GM12873 (cell line): ENCODE measurements at regions not wholly inside any gene's neighbourhood (a gene's known extent, or its start where the extent isn't known, plus 50 kb on each side); places are given as distances from the start of the nearest gene placed in this dataset.

Experiments
- CTCF ChIP-seq: IDR thresholded peaks from 2 replicates; pipeline ENCODE4 v1.5.1; 2012; ENCODE audit warnings: low read depth, mild to moderate bottlenecking, moderate library complexity, low read length, control low read depth; ENCODE audit not compliant: insufficient read depth; ENCODE audit errors: missing control alignments

- no peak for TF ChIP-seq CTCF
Measured at GRCh38 chr12:92340003-92340402, 194.4 kb upstream of the BTG1 start.

GRCh38 chr12:92339198-92339821, 193.7 kb upstream of the BTG1 start:
- TF ChIP-seq CTCF, result no peak

- TF ChIP-seq CTCF, result no peak
Measured at GRCh38 chr12:92338671-92339070, 193.0 kb upstream of the BTG1 start.

GRCh38 chr12:92338102-92338501, 192.5 kb upstream of the BTG1 start:
- no peak for TF ChIP-seq CTCF

- TF ChIP-seq CTCF, result no peak
Measured at GRCh38 chr12:92337128-92337527, 191.5 kb upstream of the BTG1 start.

GRCh38 chr12:92336641-92337040, 191.0 kb upstream of the BTG1 start:
- TF ChIP-seq CTCF, result no peak

GRCh38 chr12:92335831-92336230, 190.2 kb upstream of the BTG1 start:
- no peak for TF ChIP-seq CTCF
